ENCODE measurements at regions not wholly inside any gene's neighbourhood (a gene's known extent, or its start where the extent isn't known, plus 50 kb on each side); places are given as distances from the start of the nearest gene placed in this dataset.

DNA sequence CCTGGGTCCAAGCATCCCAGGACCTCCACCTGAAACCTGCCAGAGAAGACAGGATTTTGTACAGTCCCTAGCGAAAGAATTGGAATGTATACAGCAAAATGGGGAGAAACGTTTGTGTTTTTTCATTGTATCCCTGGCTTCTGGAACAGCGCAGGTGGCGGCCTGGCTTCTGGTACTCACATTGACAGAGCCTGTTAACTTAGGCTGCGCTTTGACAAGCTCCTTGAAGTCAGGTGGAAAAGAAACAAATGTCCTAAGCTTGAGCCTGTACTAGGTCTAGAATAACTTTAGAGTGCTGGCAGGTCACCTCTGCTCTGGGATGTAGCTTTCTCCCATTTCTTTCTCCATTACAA lies 343.7 kb upstream of the KLF3 start:
- ATAC-seq (no peak; the same call in 2 of the 3 replicates), FAIRE-seq (no peak), DNase-seq (ENCODE audit: low spot score) (no peak)
- Histone ChIP-seq H3K4me3 (replicated peaks in 1 of 3; ENCODE audit: insufficient read depth in 1 of 3, low read depth in 2 of 3, low read length in 3 of 3) (no peak overlapping the region), H3K4me1 (ENCODE audit: insufficient read depth, low read length) (peaks cover 30% of the 10 kb centered on the region), H3K9me3 (ENCODE audit: low read length) (no peaks in the 10 kb centered on the region), H3K79me2 (ENCODE audit: insufficient read depth, low read length) (no peaks in the 10 kb centered on the region), H3K4me2 (ENCODE audit: low read depth, low read length) (peak overlapping the region; percentile 30), H3K27me3 (ENCODE audit: control insufficient read depth in 1 of 2, insufficient read depth in 2 of 2, low read length in 2 of 2) (no peaks in the 10 kb centered on the region), H3K9ac (ENCODE audit: insufficient read depth, low read depth, low read length) (no peak overlapping the region), H4K20me1 (ENCODE audit: insufficient read depth, low read length) (no peaks in the 10 kb centered on the region), H2AFZ (ENCODE audit: low read length) (peak overlapping the region; percentile 70), H3K27ac (ENCODE audit: extremely low read length, insufficient read depth, low read length) (peak overlapping the region; percentile 28), H3K36me3 (replicated peaks in 1 of 2; ENCODE audit: control insufficient read depth in 1 of 2, insufficient read depth in 2 of 2, low read length in 2 of 2) (no peaks in the 10 kb centered on the region)
- TF ChIP-seq, protein P1, sequence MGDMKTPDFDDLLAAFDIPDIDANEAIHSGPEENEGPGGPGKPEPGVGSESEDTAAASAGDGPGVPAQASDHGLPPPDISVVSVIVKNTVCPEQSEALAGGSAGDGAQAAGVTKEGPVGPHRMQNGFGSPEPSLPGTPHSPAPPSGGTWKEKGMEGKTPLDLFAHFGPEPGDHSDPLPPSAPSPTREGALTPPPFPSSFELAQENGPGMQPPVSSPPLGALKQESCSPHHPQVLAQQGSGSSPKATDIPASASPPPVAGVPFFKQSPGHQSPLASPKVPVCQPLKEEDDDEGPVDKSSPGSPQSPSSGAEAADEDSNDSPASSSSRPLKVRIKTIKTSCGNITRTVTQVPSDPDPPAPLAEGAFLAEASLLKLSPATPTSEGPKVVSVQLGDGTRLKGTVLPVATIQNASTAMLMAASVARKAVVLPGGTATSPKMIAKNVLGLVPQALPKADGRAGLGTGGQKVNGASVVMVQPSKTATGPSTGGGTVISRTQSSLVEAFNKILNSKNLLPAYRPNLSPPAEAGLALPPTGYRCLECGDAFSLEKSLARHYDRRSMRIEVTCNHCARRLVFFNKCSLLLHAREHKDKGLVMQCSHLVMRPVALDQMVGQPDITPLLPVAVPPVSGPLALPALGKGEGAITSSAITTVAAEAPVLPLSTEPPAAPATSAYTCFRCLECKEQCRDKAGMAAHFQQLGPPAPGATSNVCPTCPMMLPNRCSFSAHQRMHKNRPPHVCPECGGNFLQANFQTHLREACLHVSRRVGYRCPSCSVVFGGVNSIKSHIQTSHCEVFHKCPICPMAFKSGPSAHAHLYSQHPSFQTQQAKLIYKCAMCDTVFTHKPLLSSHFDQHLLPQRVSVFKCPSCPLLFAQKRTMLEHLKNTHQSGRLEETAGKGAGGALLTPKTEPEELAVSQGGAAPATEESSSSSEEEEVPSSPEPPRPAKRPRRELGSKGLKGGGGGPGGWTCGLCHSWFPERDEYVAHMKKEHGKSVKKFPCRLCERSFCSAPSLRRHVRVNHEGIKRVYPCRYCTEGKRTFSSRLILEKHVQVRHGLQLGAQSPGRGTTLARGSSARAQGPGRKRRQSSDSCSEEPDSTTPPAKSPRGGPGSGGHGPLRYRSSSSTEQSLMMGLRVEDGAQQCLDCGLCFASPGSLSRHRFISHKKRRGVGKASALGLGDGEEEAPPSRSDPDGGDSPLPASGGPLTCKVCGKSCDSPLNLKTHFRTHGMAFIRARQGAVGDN (CRISPR knock-in tag; IDR thresholded peaks at IDR 0.05), result peak; percentile 15; the same call in 1 of the 2 replicates
- 0 out of 2 replicates have a peak, but pooled peaks have one; percentile 10 for TF ChIP-seq ZBTB20 (CRISPR knock-in tag; IDR thresholded peaks at IDR 0.05; ENCODE audit: borderline replicate concordance, low read depth)
- TF ChIP-seq, protein P2, sequence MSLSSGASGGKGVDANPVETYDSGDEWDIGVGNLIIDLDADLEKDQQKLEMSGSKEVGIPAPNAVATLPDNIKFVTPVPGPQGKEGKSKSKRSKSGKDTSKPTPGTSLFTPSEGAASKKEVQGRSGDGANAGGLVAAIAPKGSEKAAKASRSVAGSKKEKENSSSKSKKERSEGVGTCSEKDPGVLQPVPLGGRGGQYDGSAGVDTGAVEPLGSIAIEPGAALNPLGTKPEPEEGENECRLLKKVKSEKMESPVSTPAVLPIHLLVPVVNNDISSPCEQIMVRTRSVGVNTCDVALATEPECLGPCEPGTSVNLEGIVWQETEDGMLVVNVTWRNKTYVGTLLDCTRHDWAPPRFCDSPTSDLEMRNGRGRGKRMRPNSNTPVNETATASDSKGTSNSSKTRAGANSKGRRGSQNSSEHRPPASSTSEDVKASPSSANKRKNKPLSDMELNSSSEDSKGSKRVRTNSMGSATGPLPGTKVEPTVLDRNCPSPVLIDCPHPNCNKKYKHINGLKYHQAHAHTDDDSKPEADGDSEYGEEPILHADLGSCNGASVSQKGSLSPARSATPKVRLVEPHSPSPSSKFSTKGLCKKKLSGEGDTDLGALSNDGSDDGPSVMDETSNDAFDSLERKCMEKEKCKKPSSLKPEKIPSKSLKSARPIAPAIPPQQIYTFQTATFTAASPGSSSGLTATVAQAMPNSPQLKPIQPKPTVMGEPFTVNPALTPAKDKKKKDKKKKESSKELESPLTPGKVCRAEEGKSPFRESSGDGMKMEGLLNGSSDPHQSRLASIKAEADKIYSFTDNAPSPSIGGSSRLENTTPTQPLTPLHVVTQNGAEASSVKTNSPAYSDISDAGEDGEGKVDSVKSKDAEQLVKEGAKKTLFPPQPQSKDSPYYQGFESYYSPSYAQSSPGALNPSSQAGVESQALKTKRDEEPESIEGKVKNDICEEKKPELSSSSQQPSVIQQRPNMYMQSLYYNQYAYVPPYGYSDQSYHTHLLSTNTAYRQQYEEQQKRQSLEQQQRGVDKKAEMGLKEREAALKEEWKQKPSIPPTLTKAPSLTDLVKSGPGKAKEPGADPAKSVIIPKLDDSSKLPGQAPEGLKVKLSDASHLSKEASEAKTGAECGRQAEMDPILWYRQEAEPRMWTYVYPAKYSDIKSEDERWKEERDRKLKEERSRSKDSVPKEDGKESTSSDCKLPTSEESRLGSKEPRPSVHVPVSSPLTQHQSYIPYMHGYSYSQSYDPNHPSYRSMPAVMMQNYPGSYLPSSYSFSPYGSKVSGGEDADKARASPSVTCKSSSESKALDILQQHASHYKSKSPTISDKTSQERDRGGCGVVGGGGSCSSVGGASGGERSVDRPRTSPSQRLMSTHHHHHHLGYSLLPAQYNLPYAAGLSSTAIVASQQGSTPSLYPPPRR (CRISPR knock-in tag; IDR thresholded peaks at IDR 0.05; ENCODE audit: borderline replicate concordance), result no peak
- TF ChIP-seq GFI1 (CRISPR knock-in tag; IDR thresholded peaks at IDR 0.05; ENCODE audit: borderline replicate concordance), result 0 out of 2 replicates have a peak, but pooled peaks have one; percentile 3
- WGBS (ENCODE audit: low lambda C conversion rate), result 95% methylated on average over 5 of the region's 5 CpGs
- no TSS peak for BruUV-seq (replicated peaks)
- in situ Hi-C loops (cut with HindIII; ENCODE audit: extremely low pct_ligation_motif_present, low pct_unique_long_range_greater_than_20kb) (loop anchor here (25.0 kb wide), 1 partner anchor 258 kb away; no protein-coding TSS in a partner anchor), intact Hi-C loops (cut with micrococcal nuclease; ENCODE audit: unreplicated experiment) (loop anchor here (1.0 kb wide), 2 partner anchors 355 to 411 kb away; no protein-coding TSS in a partner anchor)
- ChIA-PET POLR2A (interaction anchor here (0.8 to 1.0 kb wide), 3 partner anchors 346 to 359 kb away, joined by 3 to 6 read pairs (median 5); no protein-coding TSS in a partner anchor), CTCF (ENCODE audit: low intra/inter-chr PET ratio, low total read pairs) (interaction anchor here (2.0 to 2.2 kb wide), 2 partner anchors 355 to 411 kb away, joined by 9 to 10 read pairs; no protein-coding TSS in a partner anchor)
